Calu3 (cell line): ENCODE measurements at regions not wholly inside any gene's neighbourhood (a gene's known extent, or its start where the extent isn't known, plus 50 kb on each side); places are given as distances from the start of the nearest gene placed in this dataset.

Experiments
- BruUV-seq: library from RNA; stranded (reverse); fragments of 400-500 nt; replicated peaks from 2 replicates; lab custom pipeline; 2021; lab: Mats Ljungman, UMichigan
- CTCF ChIA-PET: fragments of 300-600 bp; sonication (Branson Sonifier 250); formaldehyde crosslinking; loops from one replicate; lab custom pipeline; 2022; ENCODE audit warnings: antibody characterized with exemption; lab: Charles Lee
- DNase-seq: peaks from one replicate; pipeline ENCODE4 v3.0.0; 2022
- H3K27ac Mint-ChIP-seq: one replicate; pipeline ENCODE4 v1.8.0; 2022; ENCODE audit warnings: mixed read lengths; ENCODE audit not compliant: unreplicated experiment
- H3K27me3 Mint-ChIP-seq: one replicate; pipeline ENCODE4 v1.8.0; 2022; ENCODE audit warnings: mixed read lengths; ENCODE audit not compliant: unreplicated experiment
- H3K36me3 Mint-ChIP-seq: one replicate; pipeline ENCODE4 v1.8.0; 2022; ENCODE audit warnings: mild to moderate bottlenecking, moderate library complexity, mixed read lengths; ENCODE audit not compliant: insufficient read depth, unreplicated experiment
- H3K4me1 Mint-ChIP-seq: one replicate; pipeline ENCODE4 v1.8.0; 2022; ENCODE audit warnings: mild to moderate bottlenecking, low read depth, mixed read lengths; ENCODE audit not compliant: unreplicated experiment
- H3K4me3 Mint-ChIP-seq: one replicate; pipeline ENCODE4 v1.8.0; 2022; ENCODE audit warnings: mild to moderate bottlenecking, low read depth, moderate library complexity, mixed read lengths; ENCODE audit not compliant: unreplicated experiment
- H3K9me3 Mint-ChIP-seq: one replicate; pipeline ENCODE4 v1.8.0; 2022; ENCODE audit warnings: low read depth, mixed read lengths; ENCODE audit not compliant: unreplicated experiment
- CTCF ChIP-seq: fragments of 200-600 bp; IDR thresholded peaks from one replicate; pipeline ENCODE4 v1.8.0; 2022; ENCODE audit warnings: antibody characterized with exemption; ENCODE audit not compliant: unreplicated experiment
- intact Hi-C: fragments of 100-400 bp; cut with micrococcal nuclease; formaldehyde crosslinking; loops from one replicate; pipeline ENCODE4 v1.10.0; 2022; ENCODE audit not compliant: unreplicated experiment

GRCh38 chr2:6640621-6641015 lies 225.1 kb downstream of the CMPK2 start:
- DNase-seq: no peak
- CTCF ChIA-PET: no interaction called here
- TF ChIP-seq CTCF: no peak
- intact Hi-C loops: no loop called here
- no peak overlapping the region for H3K4me3 Mint-ChIP-seq
- peaks cover 5% of the 10 kb centered on the region for H3K9me3 Mint-ChIP-seq
- H3K27me3 Mint-ChIP-seq: no peaks in the 10 kb centered on the region
- H3K4me1 Mint-ChIP-seq: no peaks in the 10 kb centered on the region
- BruUV-seq: no TSS peak
- H3K27ac Mint-ChIP-seq: no peak overlapping the region
- no peaks in the 10 kb centered on the region for H3K36me3 Mint-ChIP-seq

- no peak overlapping the region for H3K4me3 Mint-ChIP-seq
- H3K36me3 Mint-ChIP-seq: no peaks in the 10 kb centered on the region
- CTCF ChIA-PET: no interaction called here
- no peak overlapping the region for H3K27ac Mint-ChIP-seq
- no TSS peak for BruUV-seq
- peaks cover 5% of the 10 kb centered on the region for H3K9me3 Mint-ChIP-seq
- H3K4me1 Mint-ChIP-seq: no peaks in the 10 kb centered on the region
- DNase-seq: no peak
- intact Hi-C loops: no loop called here
- no peaks in the 10 kb centered on the region for H3K27me3 Mint-ChIP-seq
- TF ChIP-seq CTCF: no peak
Observed at GRCh38 chr2:6641956-6642355, 223.8 kb downstream of the CMPK2 start.

GRCh38 chr2:6644261-6644660 lies 221.4 kb downstream of the CMPK2 start:
- Mint-ChIP-seq H3K27me3 (peaks cover 15% of the 10 kb centered on the region), H3K4me3 (no peak overlapping the region), H3K9me3 (peaks cover 5% of the 10 kb centered on the region), H3K36me3 (no peaks in the 10 kb centered on the region), H3K4me1 (no peaks in the 10 kb centered on the region), H3K27ac (no peak overlapping the region)
- CTCF ChIA-PET: no interaction called here
- TF ChIP-seq CTCF: no peak
- intact Hi-C loops: no loop called here
- BruUV-seq: no TSS peak
- DNase-seq: no peak

- Mint-ChIP-seq H3K27me3 (peaks cover 15% of the 10 kb centered on the region), H3K27ac (no peak overlapping the region), H3K9me3 (peaks cover 5% of the 10 kb centered on the region), H3K4me3 (no peak overlapping the region), H3K4me1 (no peaks in the 10 kb centered on the region), H3K36me3 (no peaks in the 10 kb centered on the region)
- intact Hi-C loops: no loop called here
- DNase-seq: no peak
- no peak for TF ChIP-seq CTCF
- no TSS peak for BruUV-seq
- CTCF ChIA-PET: no interaction called here
Observed at GRCh38 chr2:6645004-6645403, 220.7 kb downstream of the CMPK2 start.
